Kidney (tissue), 13 donors: ENCODE measurements at regions not wholly inside any gene's neighbourhood (a gene's known extent, or its start where the extent isn't known, plus 50 kb on each side); places are given as distances from the start of the nearest gene placed in this dataset.
A peak's percentile ranks its signal among the peaks of the same experiment; 100 is the strongest.

Experiments
- DNase-seq, 5 donors: peaks; one replicate each; pipeline ENCODE4 v3.0.0-alpha.2; 2013 to 2020
- FAIRE-seq: peaks from 2 replicates; lab custom pipeline; 2012; peaks lifted over from hg19 to GRCh38; lab: Jason Lieb, UNC
- H3K27ac ChIP-seq, 2 donors: one replicate each; pipeline ENCODE4 v1.7.0; 2013; ENCODE audit warnings: low read depth in 2 of 2, low read length in 2 of 2, inconsistent platforms in 1 of 2
- H3K27me3 ChIP-seq: one replicate; pipeline ENCODE4 v1.7.1; 2013; ENCODE audit warnings: low read length, inconsistent platforms; ENCODE audit not compliant: control insufficient read depth, insufficient read depth
- H3K36me3 ChIP-seq, 3 donors: one replicate each; pipeline versions ENCODE4 v1.7.0 to v1.7.1; 2013; ENCODE audit warnings: low read length in 3 of 3, control low read depth in 1 of 3, inconsistent platforms in 1 of 3; ENCODE audit not compliant: insufficient read depth in 3 of 3, control insufficient read depth in 2 of 3
- H3K4me1 ChIP-seq, 3 donors: one replicate each; pipeline versions ENCODE4 v1.7.0 to v1.7.1; 2013; ENCODE audit warnings: low read length in 3 of 3, inconsistent platforms in 1 of 3, low read depth in 1 of 3; ENCODE audit not compliant: control insufficient read depth in 2 of 3, insufficient read depth in 2 of 3
- H3K4me3 ChIP-seq, 3 donors: one replicate each; pipeline versions ENCODE4 v1.7.0 to v1.8.1; 2013; ENCODE audit warnings: low read length in 3 of 3, control low read depth in 1 of 3, inconsistent platforms in 1 of 3
- H3K9ac ChIP-seq, 3 donors: one replicate each; pipeline versions ENCODE4 v1.7.0 to v1.7.1; 2013; ENCODE audit warnings: low read length in 3 of 3, control low read depth in 1 of 3, inconsistent platforms in 1 of 3
- H3K9me3 ChIP-seq, 3 donors: one replicate each; pipeline versions ENCODE4 v1.7.0 to v1.7.1; 2013; ENCODE audit warnings: low read length in 3 of 3, control low read depth in 1 of 3, inconsistent platforms in 1 of 3; ENCODE audit not compliant: control insufficient read depth in 2 of 3, insufficient read depth in 1 of 3
- intact Hi-C: fragments of 100-400 bp; cut with DNase I; formaldehyde crosslinking; loops from one replicate; pipeline ENCODE4 v1.11.1; 2022
- TF ChIP-seq, protein P1 (sequence below): IDR thresholded peaks from 3 replicates; pipeline ENCODE4 v1.5.1; 2012; ENCODE audit warnings: mild to moderate bottlenecking, moderate library complexity, borderline replicate concordance; ENCODE audit not compliant: insufficient read depth; ENCODE audit errors: extremely low read depth
- donor health status: control.
- donor health status: control.
- donor health status: control.
- donor health status: control.
- donor health status: control.
- donor health status: DM: yes; HTN: yes; CAD: no.
- donor health status: Normal renal cell carcinoma (clear cell type).

- Histone ChIP-seq H3K4me1 (no peaks in the 10 kb centered on the region), H3K9ac (no peak overlapping the region), H3K27me3 (no peaks in the 10 kb centered on the region), H3K4me3 (no peak overlapping the region), H3K36me3 (no peaks in the 10 kb centered on the region), H3K9me3 (no peaks in the 10 kb centered on the region), H3K27ac (no peak overlapping the region)
- peak in 2 of 5 donors; percentile 57 to 61 for DNase-seq
- no peak for FAIRE-seq
- intact Hi-C loops: no loop called here
- TF ChIP-seq, protein P1, sequence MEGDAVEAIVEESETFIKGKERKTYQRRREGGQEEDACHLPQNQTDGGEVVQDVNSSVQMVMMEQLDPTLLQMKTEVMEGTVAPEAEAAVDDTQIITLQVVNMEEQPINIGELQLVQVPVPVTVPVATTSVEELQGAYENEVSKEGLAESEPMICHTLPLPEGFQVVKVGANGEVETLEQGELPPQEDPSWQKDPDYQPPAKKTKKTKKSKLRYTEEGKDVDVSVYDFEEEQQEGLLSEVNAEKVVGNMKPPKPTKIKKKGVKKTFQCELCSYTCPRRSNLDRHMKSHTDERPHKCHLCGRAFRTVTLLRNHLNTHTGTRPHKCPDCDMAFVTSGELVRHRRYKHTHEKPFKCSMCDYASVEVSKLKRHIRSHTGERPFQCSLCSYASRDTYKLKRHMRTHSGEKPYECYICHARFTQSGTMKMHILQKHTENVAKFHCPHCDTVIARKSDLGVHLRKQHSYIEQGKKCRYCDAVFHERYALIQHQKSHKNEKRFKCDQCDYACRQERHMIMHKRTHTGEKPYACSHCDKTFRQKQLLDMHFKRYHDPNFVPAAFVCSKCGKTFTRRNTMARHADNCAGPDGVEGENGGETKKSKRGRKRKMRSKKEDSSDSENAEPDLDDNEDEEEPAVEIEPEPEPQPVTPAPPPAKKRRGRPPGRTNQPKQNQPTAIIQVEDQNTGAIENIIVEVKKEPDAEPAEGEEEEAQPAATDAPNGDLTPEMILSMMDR: no peak
Observed at GRCh38 chr3:73680391-73681095, 55.8 kb upstream of the PDZRN3 start.

DNA sequence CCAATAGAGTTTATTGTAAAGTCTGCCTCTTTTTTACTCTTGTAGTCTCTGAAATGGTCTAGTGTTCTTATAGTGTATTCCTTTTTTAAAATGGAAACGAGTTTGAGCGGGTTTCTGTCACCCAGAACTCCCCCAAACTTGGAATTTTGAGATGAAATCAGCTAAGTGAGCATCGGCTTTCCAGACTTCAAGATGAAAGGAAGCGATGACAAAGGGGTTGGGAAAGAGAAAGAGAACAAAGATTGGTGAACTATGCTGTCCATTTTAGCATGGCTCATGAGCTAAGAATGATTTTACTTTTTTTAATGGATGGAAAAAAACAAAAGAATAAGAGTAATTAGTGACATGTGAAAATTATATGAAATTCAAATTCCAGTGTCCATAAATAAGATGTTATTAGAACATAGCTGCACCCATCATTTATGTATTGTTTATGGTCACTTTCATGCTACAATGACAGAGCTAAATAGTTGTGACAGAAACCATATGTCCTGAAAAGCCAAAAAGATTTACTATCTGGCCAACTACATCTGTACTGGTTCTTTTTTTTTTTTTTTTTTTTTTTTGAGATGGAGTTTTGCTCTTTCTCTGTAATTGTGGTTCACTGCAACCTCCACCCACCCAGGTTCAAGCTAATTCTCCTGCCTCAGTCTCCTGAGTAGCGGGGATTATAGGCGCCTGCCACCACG lies 52.7 kb upstream of the PDZRN3 start:
- Histone ChIP-seq H3K36me3 (no peaks in the 10 kb centered on the region), H3K9me3 (no peaks in the 10 kb centered on the region), H3K4me3 (no peak overlapping the region), H3K27ac (no peak overlapping the region), H3K9ac (no peak overlapping the region), H3K4me1 (no peaks in the 10 kb centered on the region), H3K27me3 (no peaks in the 10 kb centered on the region)
- intact Hi-C loops: no loop called here
- TF ChIP-seq, protein P1: no peak
- FAIRE-seq (no peak), DNase-seq (peak in 1 of 5 donors; percentile 53)
